ENCODE measurements at regions not wholly inside any gene's neighbourhood (a gene's known extent, or its start where the extent isn't known, plus 50 kb on each side); places are given as distances from the start of the nearest gene placed in this dataset.

- TF ChIP-seq CTCF (IDR thresholded peaks at IDR 0.05) = no peak
- no peak for TF ChIP-seq POLR2A (IDR thresholded peaks at IDR 0.05)
Measured at GRCh38 chr4:96652158-96652557, 812.3 kb downstream of the PDHA2 start.
